ENCODE measurements at regions not wholly inside any gene's neighbourhood (a gene's known extent, or its start where the extent isn't known, plus 50 kb on each side); places are given as distances from the start of the nearest gene placed in this dataset.

- no peak overlapping the region for H3K14ac ChIP-seq (ENCODE audit: low read length)
- no peak overlapping the region for H3K4ac ChIP-seq (ENCODE audit: low read depth, low read length)
- no peak overlapping the region for H4K8ac ChIP-seq (ENCODE audit: low read depth, low read length)
- peaks cover 2% of the 10 kb centered on the region for H3K79me1 ChIP-seq (ENCODE audit: low read length)
- no peak overlapping the region for H4K12ac ChIP-seq (ENCODE audit: low read depth, low read length)
- H2BK5ac ChIP-seq (ENCODE audit: low read depth, low read length, poor library complexity), result no peak overlapping the region
- WGBS (ENCODE audit: extremely low coverage, insufficient coverage, insufficient read length), result no CpG with 5 or more reads among the region's 2 CpGs
- H3K23ac ChIP-seq (ENCODE audit: low read length), result no peak overlapping the region
- H3K36me3 ChIP-seq (ENCODE audit: control insufficient read depth in 1 of 2, insufficient read depth in 2 of 2, low read length in 2 of 2), result no peaks in the 10 kb centered on the region
- no peak overlapping the region for H3K9ac ChIP-seq (ENCODE audit: low read length)
- no peak overlapping the region for H2BK120ac ChIP-seq (ENCODE audit: insufficient read depth, low read length, poor library complexity)
- H3K4me2 ChIP-seq (ENCODE audit: low read length), result no peak overlapping the region
- H3K18ac ChIP-seq (ENCODE audit: low read length), result no peak overlapping the region
- H4K91ac ChIP-seq (ENCODE audit: low read depth, low read length), result no peak overlapping the region
- H3K9me3 ChIP-seq (ENCODE audit: insufficient read depth, low read depth, low read length), result no peaks in the 10 kb centered on the region
- no peaks in the 10 kb centered on the region for H3K27me3 ChIP-seq (ENCODE audit: insufficient read depth, low read length)
- no peak overlapping the region for H2AFZ ChIP-seq (ENCODE audit: insufficient read depth, low read length, poor library complexity)
- H3K27ac ChIP-seq (ENCODE audit: low read depth, low read length), result no peak overlapping the region
- no peak for DNase-seq
- peaks cover 4 to 7% of the 10 kb centered on the region in 2 experiments for H3K4me1 ChIP-seq (ENCODE audit: control insufficient read depth in 1 of 2, insufficient read depth in 2 of 2, low read length in 2 of 2)
- H2AK5ac ChIP-seq (ENCODE audit: low read length), result no peak overlapping the region
- no peak overlapping the region for H2BK12ac ChIP-seq (ENCODE audit: low read length)
- H3K4me3 ChIP-seq (ENCODE audit: low read depth, low read length), result no peak overlapping the region
- no peaks in the 10 kb centered on the region for H3K79me2 ChIP-seq (ENCODE audit: control insufficient read depth, insufficient read depth, low read length, poor library complexity)
Measured at GRCh38 chr1:59124166-59124565, 172.7 kb upstream of the FGGY start.

- DNase-seq, result no peak
- H3K9ac ChIP-seq (ENCODE audit: low read length), result no peak overlapping the region
- H3K18ac ChIP-seq (ENCODE audit: low read length), result no peak overlapping the region
- no peak overlapping the region for H3K14ac ChIP-seq (ENCODE audit: low read length)
- H2BK120ac ChIP-seq (ENCODE audit: insufficient read depth, low read length, poor library complexity), result no peak overlapping the region
- H3K9me3 ChIP-seq (ENCODE audit: insufficient read depth, low read depth, low read length), result no peaks in the 10 kb centered on the region
- peaks cover 2% of the 10 kb centered on the region for H3K79me1 ChIP-seq (ENCODE audit: low read length)
- no peaks in the 10 kb centered on the region for H3K79me2 ChIP-seq (ENCODE audit: control insufficient read depth, insufficient read depth, low read length, poor library complexity)
- no peak overlapping the region for H4K12ac ChIP-seq (ENCODE audit: low read depth, low read length)
- no peak overlapping the region for H3K4me3 ChIP-seq (ENCODE audit: low read depth, low read length)
- no peaks in the 10 kb centered on the region for H3K36me3 ChIP-seq (ENCODE audit: control insufficient read depth in 1 of 2, insufficient read depth in 2 of 2, low read length in 2 of 2)
- no CpG with 5 or more reads among the region's 2 CpGs for WGBS (ENCODE audit: extremely low coverage, insufficient coverage, insufficient read length)
- no peak overlapping the region for H2AFZ ChIP-seq (ENCODE audit: insufficient read depth, low read length, poor library complexity)
- no peak overlapping the region for H3K4ac ChIP-seq (ENCODE audit: low read depth, low read length)
- no peaks in the 10 kb centered on the region for H3K27me3 ChIP-seq (ENCODE audit: insufficient read depth, low read length)
- no peak overlapping the region for H2BK12ac ChIP-seq (ENCODE audit: low read length)
- no peak overlapping the region for H3K4me2 ChIP-seq (ENCODE audit: low read length)
- H3K27ac ChIP-seq (ENCODE audit: low read depth, low read length), result no peak overlapping the region
- peaks cover 4 to 7% of the 10 kb centered on the region in 2 experiments for H3K4me1 ChIP-seq (ENCODE audit: control insufficient read depth in 1 of 2, insufficient read depth in 2 of 2, low read length in 2 of 2)
- H3K23ac ChIP-seq (ENCODE audit: low read length), result no peak overlapping the region
- H4K8ac ChIP-seq (ENCODE audit: low read depth, low read length), result no peak overlapping the region
- no peak overlapping the region for H2BK5ac ChIP-seq (ENCODE audit: low read depth, low read length, poor library complexity)
- H2AK5ac ChIP-seq (ENCODE audit: low read length), result no peak overlapping the region
- H4K91ac ChIP-seq (ENCODE audit: low read depth, low read length), result no peak overlapping the region
Measured at GRCh38 chr1:59125154-59125553, 171.7 kb upstream of the FGGY start.

DNA sequence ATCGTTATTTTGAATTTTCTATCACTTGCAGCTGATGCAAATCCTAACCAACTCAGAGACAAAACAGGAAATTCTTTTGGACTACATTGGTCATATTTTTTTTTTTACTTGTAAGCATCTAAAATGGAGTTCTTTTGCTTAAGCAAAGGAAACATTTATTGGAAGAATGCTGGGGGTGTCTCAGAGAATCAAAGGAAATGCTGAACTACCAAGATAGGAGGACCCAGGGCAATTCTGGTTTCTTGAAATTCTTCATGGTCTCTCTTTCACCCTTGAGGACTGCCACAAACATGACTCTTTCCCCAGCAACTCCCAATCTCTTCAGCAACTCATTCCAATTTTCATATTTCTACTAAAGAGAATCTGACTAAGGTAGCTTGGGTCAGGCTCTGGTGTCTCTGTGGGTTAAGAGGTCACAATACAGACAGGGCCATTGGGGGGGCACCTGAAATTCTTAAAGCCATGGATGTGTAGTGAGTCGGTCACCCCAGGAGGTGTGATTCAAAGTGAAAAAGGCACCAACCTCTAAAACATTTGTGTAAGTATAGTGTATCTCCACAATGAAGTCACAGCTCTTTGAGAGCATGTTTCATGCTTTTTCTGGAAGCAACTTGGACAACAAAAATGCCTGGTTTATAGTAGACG, 171.1 kb upstream of the FGGY start:
- Histone ChIP-seq H3K27ac (ENCODE audit: low read depth, low read length) (no peak overlapping the region), H3K18ac (ENCODE audit: low read length) (no peak overlapping the region), H2BK120ac (ENCODE audit: insufficient read depth, low read length, poor library complexity) (no peak overlapping the region), H3K4ac (ENCODE audit: low read depth, low read length) (no peak overlapping the region), H4K8ac (ENCODE audit: low read depth, low read length) (no peak overlapping the region), H2AK5ac (ENCODE audit: low read length) (no peak overlapping the region), H3K14ac (ENCODE audit: low read length) (no peak overlapping the region), H2BK12ac (ENCODE audit: low read length) (no peak overlapping the region), H3K4me2 (ENCODE audit: low read length) (no peak overlapping the region), H4K91ac (ENCODE audit: low read depth, low read length) (no peak overlapping the region), H2BK5ac (ENCODE audit: low read depth, low read length, poor library complexity) (no peak overlapping the region), H4K12ac (ENCODE audit: low read depth, low read length) (no peak overlapping the region), H3K79me1 (ENCODE audit: low read length) (peaks cover 2% of the 10 kb centered on the region), H3K4me1 (ENCODE audit: control insufficient read depth in 1 of 2, insufficient read depth in 2 of 2, low read length in 2 of 2) (peaks cover 4 to 7% of the 10 kb centered on the region in 2 experiments), H3K9ac (ENCODE audit: low read length) (no peak overlapping the region), H3K4me3 (ENCODE audit: low read depth, low read length) (no peak overlapping the region), H3K27me3 (ENCODE audit: insufficient read depth, low read length) (no peaks in the 10 kb centered on the region), H2AFZ (ENCODE audit: insufficient read depth, low read length, poor library complexity) (no peak overlapping the region), H3K23ac (ENCODE audit: low read length) (no peak overlapping the region), H3K9me3 (ENCODE audit: insufficient read depth, low read depth, low read length) (no peaks in the 10 kb centered on the region), H3K36me3 (ENCODE audit: control insufficient read depth in 1 of 2, insufficient read depth in 2 of 2, low read length in 2 of 2) (no peaks in the 10 kb centered on the region), H3K79me2 (ENCODE audit: control insufficient read depth, insufficient read depth, low read length, poor library complexity) (no peaks in the 10 kb centered on the region)
- no CpG with 5 or more reads among the region's 3 CpGs for WGBS (ENCODE audit: extremely low coverage, insufficient coverage, insufficient read length)
- no peak for DNase-seq

DNA sequence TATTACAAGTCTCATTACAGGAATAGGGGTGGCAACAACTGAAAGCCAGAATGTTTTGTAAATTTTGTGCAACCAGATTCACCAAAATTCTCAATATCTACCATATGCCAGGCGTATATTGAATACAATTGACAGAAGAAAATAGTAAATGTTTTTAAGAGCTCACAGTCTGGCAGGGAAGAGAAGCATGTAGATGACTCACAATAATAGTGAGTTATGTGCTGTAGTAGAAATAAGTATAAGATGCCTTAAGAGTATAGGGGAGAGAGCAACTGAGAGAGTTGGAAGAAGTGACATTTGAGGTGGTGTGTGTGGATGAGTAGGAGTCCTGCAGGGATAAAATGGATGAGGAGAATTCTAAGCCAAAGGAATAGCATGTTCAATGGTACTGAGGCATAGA, 170.5 kb upstream of the FGGY start:
- H3K18ac ChIP-seq (ENCODE audit: low read length), result no peak overlapping the region
- H3K4ac ChIP-seq (ENCODE audit: low read depth, low read length), result no peak overlapping the region
- no peaks in the 10 kb centered on the region for H3K27me3 ChIP-seq (ENCODE audit: insufficient read depth, low read length)
- H2AK5ac ChIP-seq (ENCODE audit: low read length), result no peak overlapping the region
- H4K12ac ChIP-seq (ENCODE audit: low read depth, low read length), result no peak overlapping the region
- H3K14ac ChIP-seq (ENCODE audit: low read length), result no peak overlapping the region
- peaks cover 2% of the 10 kb centered on the region for H3K79me1 ChIP-seq (ENCODE audit: low read length)
- H3K9ac ChIP-seq (ENCODE audit: low read length), result no peak overlapping the region
- peaks cover 4 to 7% of the 10 kb centered on the region in 2 experiments for H3K4me1 ChIP-seq (ENCODE audit: control insufficient read depth in 1 of 2, insufficient read depth in 2 of 2, low read length in 2 of 2)
- no CpG with 5 or more reads among the region's 1 CpG for WGBS (ENCODE audit: extremely low coverage, insufficient coverage, insufficient read length)
- H3K79me2 ChIP-seq (ENCODE audit: control insufficient read depth, insufficient read depth, low read length, poor library complexity), result no peaks in the 10 kb centered on the region
- no peaks in the 10 kb centered on the region for H3K36me3 ChIP-seq (ENCODE audit: control insufficient read depth in 1 of 2, insufficient read depth in 2 of 2, low read length in 2 of 2)
- no peak overlapping the region for H4K8ac ChIP-seq (ENCODE audit: low read depth, low read length)
- H3K23ac ChIP-seq (ENCODE audit: low read length), result no peak overlapping the region
- H3K27ac ChIP-seq (ENCODE audit: low read depth, low read length), result no peak overlapping the region
- H2BK120ac ChIP-seq (ENCODE audit: insufficient read depth, low read length, poor library complexity), result no peak overlapping the region
- H2BK5ac ChIP-seq (ENCODE audit: low read depth, low read length, poor library complexity), result no peak overlapping the region
- no peak overlapping the region for H4K91ac ChIP-seq (ENCODE audit: low read depth, low read length)
- H3K9me3 ChIP-seq (ENCODE audit: insufficient read depth, low read depth, low read length), result no peaks in the 10 kb centered on the region
- no peak for DNase-seq
- no peak overlapping the region for H2BK12ac ChIP-seq (ENCODE audit: low read length)
- no peak overlapping the region for H2AFZ ChIP-seq (ENCODE audit: insufficient read depth, low read length, poor library complexity)
- no peak overlapping the region for H3K4me2 ChIP-seq (ENCODE audit: low read length)
- H3K4me3 ChIP-seq (ENCODE audit: low read depth, low read length), result no peak overlapping the region

Measured in trophoblast cell (in vitro differentiated cells and primary cell).